ENCODE measurements at regions not wholly inside any gene's neighbourhood (a gene's known extent, or its start where the extent isn't known, plus 50 kb on each side); places are given as distances from the start of the nearest gene placed in this dataset.

GRCh38 chr3:174423936-174424335 lies 435.2 kb upstream of the NAALADL2 start:
- no peak overlapping the region for H3K4me2 ChIP-seq (ENCODE audit: low read length)
- H3K4me1 ChIP-seq (ENCODE audit: insufficient read depth, low read length): no peaks in the 10 kb centered on the region
- H2AFZ ChIP-seq (ENCODE audit: low read length): no peak overlapping the region
- no peaks in the 10 kb centered on the region for H4K20me1 ChIP-seq (ENCODE audit: low read length)
- H3K4me3 ChIP-seq (ENCODE audit: low read length): no peak overlapping the region
- POLR2A ChIA-PET (ENCODE audit: unreplicated experiment): interaction anchor here (0.6 kb wide), 1 partner anchor 14 kb away, joined by 3 read pairs; no protein-coding TSS in a partner anchor
- H3K9ac ChIP-seq (ENCODE audit: low read length): no peak overlapping the region
- TF ChIP-seq CTCF (conservative IDR thresholded peaks at IDR 0.05; ENCODE audit: low read depth, low read length) (no peak), EZH2 (IDR thresholded peaks at IDR 0.05; ENCODE audit: low read length, unreplicated experiment) (no peak), EZH2phosphoT487 (IDR thresholded peaks at IDR 0.05; ENCODE audit: borderline replicate concordance, low read length) (no peak)
- no peaks in the 10 kb centered on the region for H3K79me2 ChIP-seq (ENCODE audit: low read length)
- H3F3A ChIP-seq (ENCODE audit: low read length, unreplicated experiment): no peaks in the 10 kb centered on the region
- CTCF ChIA-PET: no interaction called here
- intact Hi-C loops (cut with micrococcal nuclease): no loop called here
- no peak for DNase-seq
- H3K36me3 ChIP-seq (ENCODE audit: low read depth, low read length): no peaks in the 10 kb centered on the region
- H3K27me3 ChIP-seq (ENCODE audit: low read length): no peaks in the 10 kb centered on the region
- no TSS peak for BruUV-seq (replicated peaks)
- H3K9me2 ChIP-seq (replicated peaks; ENCODE audit: low read length): no peaks in the 10 kb centered on the region
- no peak overlapping the region for H3K27ac ChIP-seq (ENCODE audit: low read length)
- no peaks in the 10 kb centered on the region for H3K9me3 ChIP-seq (ENCODE audit: low read length)
- no peak for ATAC-seq

- TF ChIP-seq EZH2 (IDR thresholded peaks at IDR 0.05; ENCODE audit: low read length, unreplicated experiment) (no peak), CTCF (conservative IDR thresholded peaks at IDR 0.05; ENCODE audit: low read depth, low read length) (no peak), EZH2phosphoT487 (IDR thresholded peaks at IDR 0.05; ENCODE audit: borderline replicate concordance, low read length) (no peak)
Observed at GRCh38 chr3:174424656-174425055, 434.5 kb upstream of the NAALADL2 start.

GRCh38 chr3:174425422-174425821 lies 433.7 kb upstream of the NAALADL2 start:
- intact Hi-C loops (cut with micrococcal nuclease): no loop called here
- CTCF ChIA-PET: no interaction called here

More at GRCh38 chr3:174424656-174425055, 434.5 kb upstream of the NAALADL2 start:
- ATAC-seq (no peak), DNase-seq (no peak)
- ChIA-PET CTCF (no interaction called here), POLR2A (ENCODE audit: unreplicated experiment) (no interaction called here)
- Histone ChIP-seq H4K20me1 (ENCODE audit: low read length) (no peaks in the 10 kb centered on the region), H3K9me3 (ENCODE audit: low read length) (no peaks in the 10 kb centered on the region), H3K79me2 (ENCODE audit: low read length) (no peaks in the 10 kb centered on the region), H3K4me3 (ENCODE audit: low read length) (no peak overlapping the region), H3K9me2 (replicated peaks; ENCODE audit: low read length) (no peaks in the 10 kb centered on the region), H3K9ac (ENCODE audit: low read length) (no peak overlapping the region), H3K4me2 (ENCODE audit: low read length) (no peak overlapping the region), H3K27ac (ENCODE audit: low read length) (no peak overlapping the region), H3F3A (ENCODE audit: low read length, unreplicated experiment) (no peaks in the 10 kb centered on the region), H3K4me1 (ENCODE audit: insufficient read depth, low read length) (no peaks in the 10 kb centered on the region), H2AFZ (ENCODE audit: low read length) (no peak overlapping the region), H3K27me3 (ENCODE audit: low read length) (no peaks in the 10 kb centered on the region), H3K36me3 (ENCODE audit: low read depth, low read length) (no peaks in the 10 kb centered on the region)
- no TSS peak for BruUV-seq (replicated peaks)
- intact Hi-C loops (cut with micrococcal nuclease): no loop called here

More at GRCh38 chr3:174425422-174425821, 433.7 kb upstream of the NAALADL2 start:
- Histone ChIP-seq H3K4me2 (ENCODE audit: low read length) (no peak overlapping the region), H3K9ac (ENCODE audit: low read length) (no peak overlapping the region), H3K36me3 (ENCODE audit: low read depth, low read length) (no peaks in the 10 kb centered on the region), H3F3A (ENCODE audit: low read length, unreplicated experiment) (no peaks in the 10 kb centered on the region), H3K9me3 (ENCODE audit: low read length) (no peaks in the 10 kb centered on the region), H2AFZ (ENCODE audit: low read length) (no peak overlapping the region), H3K27me3 (ENCODE audit: low read length) (no peaks in the 10 kb centered on the region), H3K79me2 (ENCODE audit: low read length) (no peaks in the 10 kb centered on the region), H4K20me1 (ENCODE audit: low read length) (no peaks in the 10 kb centered on the region), H3K9me2 (replicated peaks; ENCODE audit: low read length) (no peaks in the 10 kb centered on the region), H3K27ac (ENCODE audit: low read length) (no peak overlapping the region), H3K4me1 (ENCODE audit: insufficient read depth, low read length) (no peaks in the 10 kb centered on the region), H3K4me3 (ENCODE audit: low read length) (no peak overlapping the region)
- POLR2A ChIA-PET (ENCODE audit: unreplicated experiment): no interaction called here
- no peak for TF ChIP-seq EZH2 (IDR thresholded peaks at IDR 0.05; ENCODE audit: low read length, unreplicated experiment)
- TF ChIP-seq EZH2phosphoT487 (IDR thresholded peaks at IDR 0.05; ENCODE audit: borderline replicate concordance, low read length): no peak
- no peak for TF ChIP-seq CTCF (conservative IDR thresholded peaks at IDR 0.05; ENCODE audit: low read depth, low read length)
- ATAC-seq: no peak
- no peak for DNase-seq
- no TSS peak for BruUV-seq (replicated peaks)
